ENCODE measurements at regions not wholly inside any gene's neighbourhood (a gene's known extent, or its start where the extent isn't known, plus 50 kb on each side); places are given as distances from the start of the nearest gene placed in this dataset.
"Not testable (repeated sequence)": the region's sequence is repeated elsewhere in the genome, so short reads cannot be mapped to it uniquely, and the experiment has no call there.

- not testable (repeated sequence) for H3K4me3 ChIP-seq (ENCODE audit: low read depth in 1 of 2, low read length in 2 of 2); H3K4me1 ChIP-seq (ENCODE audit: control insufficient read depth in 2 of 2, insufficient read depth in 2 of 2, low read length in 1 of 2)
- 64% methylated on average over 3 of the region's 3 CpGs; no CpG with 5 or more reads in 1 of the 2 donors for WGBS, 2 donors
Measured at GRCh38 chrY:8922576-8922975, 414.7 kb upstream of the TSPY4 start.

More at GRCh38 chrY:8922576-8922975, 414.7 kb upstream of the TSPY4 start:
- not testable (repeated sequence) for H3K36me3 ChIP-seq (ENCODE audit: control insufficient read depth in 2 of 2, insufficient read depth in 2 of 2, low read length in 1 of 2); H3K27me3 ChIP-seq (ENCODE audit: control insufficient read depth in 1 of 2, insufficient read depth in 2 of 2, low read length in 2 of 2); H3K9me3 ChIP-seq (ENCODE audit: control insufficient read depth in 2 of 2, insufficient read depth in 1 of 2, low read depth in 1 of 2, low read length in 1 of 2); H3K27ac ChIP-seq (ENCODE audit: low read depth in 2 of 2, low read length in 1 of 2)

Measured in esophagus (tissue), 2 donors.